RWPE2 (cell line): ENCODE measurements at regions not wholly inside any gene's neighbourhood (a gene's known extent, or its start where the extent isn't known, plus 50 kb on each side); places are given as distances from the start of the nearest gene placed in this dataset.
"Not testable (repeated sequence)": the region's sequence is repeated elsewhere in the genome, so short reads cannot be mapped to it uniquely, and the experiment has no call there.

Source experiments
- ATAC-seq: fragments of 200-7000 bp; cut with Tn5 transposase; 3 replicates; pipeline ENCODE4 v1.9.1; 2021; ENCODE audit warnings: low read depth
- DNase-seq: peaks from one replicate; pipeline ENCODE4 v3.0.0-alpha.2; 2020; ENCODE audit warnings: low spot score
- H3K27ac ChIP-seq: fragments of 450-650 bp; 2 replicates; pipeline ENCODE4 v1.5.1; 2017; ENCODE audit warnings: mild to moderate bottlenecking; ENCODE audit not compliant: poor library complexity, severe bottlenecking
- H3K27me3 ChIP-seq: fragments of 250-450 bp; sonication (Bioruptor Pico); 2 replicates; pipeline ENCODE4 v1.5.1; 2021; ENCODE audit warnings: mild to moderate bottlenecking, moderate library complexity; ENCODE audit not compliant: insufficient read depth, poor library complexity, severe bottlenecking
- H3K36me3 ChIP-seq: fragments of 250-450 bp; sonication (Bioruptor Pico); 2 replicates; pipeline ENCODE4 v1.5.1; 2020; ENCODE audit warnings: low read depth, mild to moderate bottlenecking, moderate library complexity
- H3K4me1 ChIP-seq: fragments of 250-450 bp; sonication (Bioruptor Pico); 2 replicates; pipeline ENCODE4 v1.5.1; 2021; ENCODE audit warnings: mild to moderate bottlenecking, moderate library complexity; ENCODE audit not compliant: insufficient read depth, poor library complexity, severe bottlenecking
- H3K4me3 ChIP-seq: fragments of 250-450 bp; sonication (Bioruptor Pico); 2 replicates; pipeline ENCODE4 v1.5.1; 2021; ENCODE audit warnings: mild to moderate bottlenecking, moderate library complexity; ENCODE audit not compliant: severe bottlenecking
- H3K9me3 ChIP-seq: fragments of 250-450 bp; sonication (Bioruptor Pico); 2 replicates; pipeline ENCODE4 v1.5.1; 2021; ENCODE audit warnings: mild to moderate bottlenecking, moderate library complexity; ENCODE audit not compliant: severe bottlenecking
- TF ChIP-seq, protein P1 (sequence below): fragments of 450-650 bp; IDR thresholded peaks from one replicate; pipeline ENCODE4 v1.5.1; 2017; ENCODE audit warnings: mild to moderate bottlenecking, moderate library complexity; ENCODE audit not compliant: poor library complexity, severe bottlenecking

GRCh38 chr14:88104710-88105109 is 99.8 kb downstream of the GPR65 start:
- DNase-seq (no peak), ATAC-seq (no peak)
- no peak overlapping the region for H3K27ac ChIP-seq
- TF ChIP-seq, protein P1, sequence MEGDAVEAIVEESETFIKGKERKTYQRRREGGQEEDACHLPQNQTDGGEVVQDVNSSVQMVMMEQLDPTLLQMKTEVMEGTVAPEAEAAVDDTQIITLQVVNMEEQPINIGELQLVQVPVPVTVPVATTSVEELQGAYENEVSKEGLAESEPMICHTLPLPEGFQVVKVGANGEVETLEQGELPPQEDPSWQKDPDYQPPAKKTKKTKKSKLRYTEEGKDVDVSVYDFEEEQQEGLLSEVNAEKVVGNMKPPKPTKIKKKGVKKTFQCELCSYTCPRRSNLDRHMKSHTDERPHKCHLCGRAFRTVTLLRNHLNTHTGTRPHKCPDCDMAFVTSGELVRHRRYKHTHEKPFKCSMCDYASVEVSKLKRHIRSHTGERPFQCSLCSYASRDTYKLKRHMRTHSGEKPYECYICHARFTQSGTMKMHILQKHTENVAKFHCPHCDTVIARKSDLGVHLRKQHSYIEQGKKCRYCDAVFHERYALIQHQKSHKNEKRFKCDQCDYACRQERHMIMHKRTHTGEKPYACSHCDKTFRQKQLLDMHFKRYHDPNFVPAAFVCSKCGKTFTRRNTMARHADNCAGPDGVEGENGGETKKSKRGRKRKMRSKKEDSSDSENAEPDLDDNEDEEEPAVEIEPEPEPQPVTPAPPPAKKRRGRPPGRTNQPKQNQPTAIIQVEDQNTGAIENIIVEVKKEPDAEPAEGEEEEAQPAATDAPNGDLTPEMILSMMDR = no peak
- peaks cover 4% of the 10 kb centered on the region for H3K9me3 ChIP-seq
- no peaks in the 10 kb centered on the region for H3K4me1 ChIP-seq
- no peaks in the 10 kb centered on the region for H3K27me3 ChIP-seq
- no peak overlapping the region for H3K4me3 ChIP-seq
- no peaks in the 10 kb centered on the region for H3K36me3 ChIP-seq

- DNase-seq = no peak
- Histone ChIP-seq H3K4me1 (no peaks in the 10 kb centered on the region), H3K27me3 (no peaks in the 10 kb centered on the region), H3K4me3 (no peak overlapping the region), H3K27ac (no peak overlapping the region), H3K9me3 (peaks cover 4% of the 10 kb centered on the region), H3K36me3 (no peaks in the 10 kb centered on the region)
- TF ChIP-seq, protein P1 = no peak
- no peak for ATAC-seq
Observed at GRCh38 chr14:88106377-88106776, 101.4 kb downstream of the GPR65 start.

- H3K4me3 ChIP-seq, H3K9me3 ChIP-seq, H3K27ac ChIP-seq, H3K4me1 ChIP-seq, DNase-seq, ATAC-seq, H3K27me3 ChIP-seq, H3K36me3 ChIP-seq: not testable (repeated sequence)
Observed at GRCh38 chr14:88127669-88128068, 122.7 kb downstream of the GPR65 start.

DNA sequence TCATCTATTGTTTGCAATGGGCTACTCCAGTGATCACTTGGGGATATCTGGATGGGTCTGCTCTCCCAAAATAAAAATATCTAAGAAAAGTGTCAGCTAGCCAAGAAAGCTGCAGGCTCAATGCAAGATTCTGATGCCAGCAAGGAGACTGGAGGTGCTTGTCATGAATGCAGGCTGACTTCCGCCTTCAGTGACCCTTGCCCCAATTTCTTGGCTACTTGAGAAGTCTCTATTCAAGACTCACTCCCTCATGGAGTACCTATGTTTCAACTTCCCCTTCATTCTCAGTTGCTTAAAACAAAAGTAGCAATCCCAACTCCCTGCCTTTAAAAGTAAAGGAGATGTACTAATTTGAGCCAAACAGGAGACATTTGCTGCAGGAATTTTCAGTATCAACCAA is 123.9 kb downstream of the GPR65 start:
- no peaks in the 10 kb centered on the region for H3K27me3 ChIP-seq
- TF ChIP-seq, protein P1 = no peak
- no peaks in the 10 kb centered on the region for H3K9me3 ChIP-seq
- no peak for DNase-seq
- H3K27ac ChIP-seq = peak overlapping the region; percentile 14
- H3K4me1 ChIP-seq = no peaks in the 10 kb centered on the region
- no peaks in the 10 kb centered on the region for H3K36me3 ChIP-seq
- ATAC-seq = no peak
- H3K4me3 ChIP-seq = no peak overlapping the region

DNA sequence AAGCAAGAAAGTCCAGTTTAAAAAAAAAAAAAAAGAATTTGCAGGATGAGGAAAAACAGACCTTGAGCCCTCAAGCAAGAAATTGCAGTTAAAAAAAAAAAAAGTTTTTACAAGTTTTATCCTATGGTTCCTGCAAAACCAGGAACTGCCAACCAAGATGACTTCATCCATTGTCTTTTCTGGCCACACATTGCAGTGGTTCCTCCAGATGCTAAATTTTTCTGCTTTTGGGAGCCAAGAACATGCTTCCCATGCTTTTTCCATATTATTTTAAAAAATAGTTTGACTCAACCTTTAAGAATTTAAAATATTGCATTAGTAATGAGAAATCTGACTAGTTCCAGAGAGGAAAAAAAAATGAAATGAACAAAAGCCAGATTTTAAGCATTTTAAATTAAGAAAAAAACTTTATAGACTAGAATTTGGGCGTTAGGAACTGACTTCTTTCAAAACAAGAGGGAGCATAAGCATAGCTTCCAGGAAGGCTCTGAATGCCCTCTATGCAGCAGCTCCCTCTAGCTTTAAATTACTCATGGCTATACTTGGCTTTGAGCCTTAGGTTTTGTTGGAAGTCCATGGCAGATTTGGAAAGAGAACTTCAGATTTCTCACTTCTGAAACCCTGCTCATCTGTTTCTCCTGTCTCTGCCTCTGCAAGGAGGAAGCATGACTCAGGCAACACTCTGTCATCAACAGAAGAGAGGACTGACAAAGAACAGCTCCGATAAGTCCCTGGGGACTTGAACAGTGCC is 124.5 kb downstream of the GPR65 start:
- no peaks in the 10 kb centered on the region for H3K27me3 ChIP-seq
- ATAC-seq (peak; percentile 82), DNase-seq (no peak)
- no peaks in the 10 kb centered on the region for H3K9me3 ChIP-seq
- TF ChIP-seq, protein P1 = no peak
- peak overlapping the region; percentile 14 for H3K27ac ChIP-seq
- no peaks in the 10 kb centered on the region for H3K36me3 ChIP-seq
- no peaks in the 10 kb centered on the region for H3K4me1 ChIP-seq
- no peak overlapping the region for H3K4me3 ChIP-seq
